HFF-Myc (cell line): ENCODE measurements at regions not wholly inside any gene's neighbourhood (a gene's known extent, or its start where the extent isn't known, plus 50 kb on each side); places are given as distances from the start of the nearest gene placed in this dataset.

Experiments
- DNase-seq: peaks from one replicate; pipeline ENCODE4 v3.0.0-alpha.2; 2011; ENCODE audit warnings: low read depth; ENCODE audit errors: extremely low read depth
- H3K4me3 ChIP-seq: replicated peaks from 2 replicates; pipeline ENCODE4 v1.5.1; 2011; ENCODE audit warnings: low read depth, mild to moderate bottlenecking, control low read depth, low read length
- CTCF ChIP-seq: IDR thresholded peaks from 2 replicates; pipeline ENCODE4 v1.5.1; 2012; ENCODE audit warnings: mild to moderate bottlenecking, low read depth, low read length, control low read depth; ENCODE audit errors: missing control alignments

GRCh38 chr2:8527031-8527430 is 154.8 kb upstream of the ID2 start:
- H3K4me3 ChIP-seq = no peak overlapping the region
- DNase-seq = no peak
- no peak for TF ChIP-seq CTCF

GRCh38 chr2:8527676-8528075 is 154.2 kb upstream of the ID2 start:
- no peak for DNase-seq
- H3K4me3 ChIP-seq = no peak overlapping the region
- TF ChIP-seq CTCF = no peak

- DNase-seq = no peak
- no peak overlapping the region for H3K4me3 ChIP-seq
- no peak for TF ChIP-seq CTCF
Observed at GRCh38 chr2:8528863-8529262, 153.0 kb upstream of the ID2 start.

- H3K4me3 ChIP-seq = no peak overlapping the region
- DNase-seq = no peak
- TF ChIP-seq CTCF = no peak
Observed at GRCh38 chr2:8529706-8530277, 152.1 kb upstream of the ID2 start.

- H3K4me3 ChIP-seq = no peak overlapping the region
- no peak for TF ChIP-seq CTCF
- no peak for DNase-seq
Observed at GRCh38 chr2:8531481-8531880, 150.4 kb upstream of the ID2 start.

GRCh38 chr2:8532438-8532837 is 149.4 kb upstream of the ID2 start:
- no peak for TF ChIP-seq CTCF
- H3K4me3 ChIP-seq = no peak overlapping the region
- no peak for DNase-seq

GRCh38 chr2:8533923-8534322 is 147.9 kb upstream of the ID2 start:
- DNase-seq = no peak
- no peak for TF ChIP-seq CTCF
- no peak overlapping the region for H3K4me3 ChIP-seq
